ENCODE measurements at regions not wholly inside any gene's neighbourhood (a gene's known extent, or its start where the extent isn't known, plus 50 kb on each side); places are given as distances from the start of the nearest gene placed in this dataset.

DNA sequence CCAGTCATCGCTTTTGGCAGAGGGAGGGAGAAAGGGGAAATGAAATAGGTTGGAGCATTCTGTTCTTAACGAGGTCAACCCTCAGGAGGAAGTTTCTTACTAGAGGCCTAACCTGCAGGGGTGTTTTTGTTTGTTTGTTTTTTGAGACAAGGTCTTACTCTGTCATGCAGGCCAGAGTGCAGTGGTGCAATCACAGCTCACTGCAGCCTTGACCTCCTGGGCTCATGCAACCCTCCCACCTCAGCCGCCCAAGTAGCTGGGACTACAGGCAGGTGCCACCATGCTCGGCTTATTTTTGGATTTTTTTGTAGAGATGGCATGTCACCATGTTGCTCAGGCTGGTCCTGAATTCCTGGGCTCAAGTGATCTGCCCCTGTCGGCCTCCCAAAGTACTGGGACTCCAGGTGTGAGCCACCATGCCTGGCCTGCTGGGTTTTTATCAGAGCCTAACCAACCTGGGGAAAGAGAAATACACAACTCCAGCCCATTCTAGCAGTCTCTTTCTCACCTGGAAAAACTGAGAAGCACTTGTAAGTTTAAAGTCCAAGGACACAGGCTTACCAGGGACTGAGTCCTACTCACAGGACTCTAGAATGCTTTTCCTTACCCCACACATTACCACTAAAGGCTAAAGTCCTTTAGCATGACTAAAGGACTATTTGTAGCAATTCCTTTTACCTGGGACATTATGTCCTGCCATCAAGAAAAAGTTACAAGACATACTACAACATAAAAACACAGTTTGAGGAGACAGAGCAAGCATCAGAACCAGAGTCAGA, 101.0 kb upstream of the EGFR start:
- TF ChIP-seq, protein P1, sequence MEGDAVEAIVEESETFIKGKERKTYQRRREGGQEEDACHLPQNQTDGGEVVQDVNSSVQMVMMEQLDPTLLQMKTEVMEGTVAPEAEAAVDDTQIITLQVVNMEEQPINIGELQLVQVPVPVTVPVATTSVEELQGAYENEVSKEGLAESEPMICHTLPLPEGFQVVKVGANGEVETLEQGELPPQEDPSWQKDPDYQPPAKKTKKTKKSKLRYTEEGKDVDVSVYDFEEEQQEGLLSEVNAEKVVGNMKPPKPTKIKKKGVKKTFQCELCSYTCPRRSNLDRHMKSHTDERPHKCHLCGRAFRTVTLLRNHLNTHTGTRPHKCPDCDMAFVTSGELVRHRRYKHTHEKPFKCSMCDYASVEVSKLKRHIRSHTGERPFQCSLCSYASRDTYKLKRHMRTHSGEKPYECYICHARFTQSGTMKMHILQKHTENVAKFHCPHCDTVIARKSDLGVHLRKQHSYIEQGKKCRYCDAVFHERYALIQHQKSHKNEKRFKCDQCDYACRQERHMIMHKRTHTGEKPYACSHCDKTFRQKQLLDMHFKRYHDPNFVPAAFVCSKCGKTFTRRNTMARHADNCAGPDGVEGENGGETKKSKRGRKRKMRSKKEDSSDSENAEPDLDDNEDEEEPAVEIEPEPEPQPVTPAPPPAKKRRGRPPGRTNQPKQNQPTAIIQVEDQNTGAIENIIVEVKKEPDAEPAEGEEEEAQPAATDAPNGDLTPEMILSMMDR (conservative IDR thresholded peaks at IDR 0.05; ENCODE audit: low read depth in 2 of 2), result no peak
- TF ChIP-seq EZH2 (IDR thresholded peaks at IDR 0.05; ENCODE audit: low read depth, unreplicated experiment), result no peak

Measured in GM23338 (cell line).